Mesodermal cell (in vitro differentiated cells): ENCODE measurements at regions not wholly inside any gene's neighbourhood (a gene's known extent, or its start where the extent isn't known, plus 50 kb on each side); places are given as distances from the start of the nearest gene placed in this dataset.

ENCODE experiments used
- H3K27ac ChIP-seq: 2 replicates; pipeline ENCODE4 v1.7.0; 2013; ENCODE audit warnings: mild to moderate bottlenecking, low read depth, low read length, moderate library complexity; ENCODE audit not compliant: severe bottlenecking
- H3K36me3 ChIP-seq: 2 replicates; pipeline ENCODE4 v1.7.1; 2013; ENCODE audit warnings: mild to moderate bottlenecking, low read length, moderate library complexity; ENCODE audit not compliant: control insufficient read depth, insufficient read depth
- H3K4me1 ChIP-seq: one replicate; pipeline ENCODE4 v1.7.1; 2013; ENCODE audit warnings: mild to moderate bottlenecking, low read length; ENCODE audit not compliant: insufficient read depth, control insufficient read depth, poor library complexity, severe bottlenecking
- H3K4me3 ChIP-seq: 2 replicates; pipeline ENCODE4 v1.7.0; 2013; ENCODE audit warnings: low read length, control low read depth, mild to moderate bottlenecking; ENCODE audit not compliant: insufficient read depth, poor library complexity, severe bottlenecking; ENCODE audit errors: extremely low read depth
- H3K9me3 ChIP-seq: 2 replicates; pipeline ENCODE4 v1.7.1; 2013; ENCODE audit warnings: mild to moderate bottlenecking, low read length, moderate library complexity; ENCODE audit not compliant: control insufficient read depth
- WGBS, 2 experiments: methylation state at CpG; one replicate each; pipeline ENCODE4 v1.1.5; 2013; ENCODE audit warnings: missing lambda C conversion rate in 2 of 2; ENCODE audit not compliant: insufficient coverage in 2 of 2; 5-methylcytosine and 5-hydroxymethylcytosine counted together

- no peaks in the 10 kb centered on the region for H3K9me3 ChIP-seq
- H3K27ac ChIP-seq: no peak overlapping the region
- H3K4me1 ChIP-seq: peaks cover 5% of the 10 kb centered on the region
- H3K4me3 ChIP-seq: no peak overlapping the region
- WGBS, 2 experiments: 85 to 91% methylated on average over 5 to 6 of the region's 7 CpGs
- no peaks in the 10 kb centered on the region for H3K36me3 ChIP-seq
Measured at GRCh38 chr9:108057421-108058134, 568.0 kb upstream of the KLF4 start.

DNA sequence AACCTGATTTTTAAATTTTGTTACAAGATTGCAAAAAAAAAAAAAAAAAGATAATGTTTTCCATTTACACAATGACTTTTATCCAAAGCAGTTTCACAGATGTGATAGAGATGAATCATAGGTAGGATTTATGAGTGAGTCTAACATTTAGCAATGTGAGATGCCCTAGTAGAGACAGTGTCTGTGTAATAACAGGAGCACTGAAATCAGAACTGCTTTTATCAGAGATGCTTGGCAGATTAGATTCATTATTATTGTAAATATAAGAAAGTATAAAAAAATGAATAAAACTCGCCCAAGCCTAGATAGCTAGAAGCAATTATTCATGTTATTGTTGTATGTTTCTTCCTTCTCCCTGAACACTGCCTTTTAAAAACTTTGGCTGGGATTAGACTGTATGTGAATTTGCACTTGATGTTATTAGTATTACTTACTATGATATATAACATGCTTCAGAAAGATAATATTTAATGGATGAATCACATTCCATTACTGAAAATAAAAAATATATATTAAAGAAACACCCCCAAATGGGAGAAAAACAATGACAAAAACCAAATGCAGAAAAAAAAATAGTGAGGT lies 567.3 kb upstream of the KLF4 start:
- Histone ChIP-seq H3K4me3 (no peak overlapping the region), H3K9me3 (no peaks in the 10 kb centered on the region), H3K4me1 (peaks cover 5% of the 10 kb centered on the region), H3K27ac (no peak overlapping the region), H3K36me3 (no peaks in the 10 kb centered on the region)
- WGBS, 2 experiments: no CpG with 5 or more reads among the region's 1 CpG

- Histone ChIP-seq H3K27ac (no peak overlapping the region), H3K4me3 (no peak overlapping the region), H3K9me3 (no peaks in the 10 kb centered on the region), H3K36me3 (no peaks in the 10 kb centered on the region), H3K4me1 (peaks cover 5% of the 10 kb centered on the region)
- WGBS, 2 experiments: 80 to 83% methylated on average over 1 to 2 of the region's 6 CpGs
Measured at GRCh38 chr9:108056084-108056804, 566.7 kb upstream of the KLF4 start.

GRCh38 chr9:108054131-108054630 lies 564.6 kb upstream of the KLF4 start:
- Histone ChIP-seq H3K9me3 (no peaks in the 10 kb centered on the region), H3K27ac (no peak overlapping the region), H3K4me1 (peaks cover 5% of the 10 kb centered on the region), H3K36me3 (no peaks in the 10 kb centered on the region), H3K4me3 (no peak overlapping the region)
- WGBS, 2 experiments: 91 to 94% methylated on average over 2 of the region's 3 CpGs

GRCh38 chr9:108053555-108054061 lies 564.0 kb upstream of the KLF4 start:
- 83 to 84% methylated on average over 9 to 11 of the region's 12 CpGs for WGBS, 2 experiments
- Histone ChIP-seq H3K27ac (no peak overlapping the region), H3K36me3 (no peaks in the 10 kb centered on the region), H3K4me1 (peaks cover 5% of the 10 kb centered on the region), H3K9me3 (no peaks in the 10 kb centered on the region), H3K4me3 (no peak overlapping the region)

GRCh38 chr9:108052431-108053080 lies 563.0 kb upstream of the KLF4 start:
- H3K4me3 ChIP-seq: no peak overlapping the region
- WGBS, 2 experiments: 69 to 75% methylated on average over 3 to 4 of the region's 7 CpGs
- peaks cover 1% of the 10 kb centered on the region for H3K4me1 ChIP-seq
- no peaks in the 10 kb centered on the region for H3K9me3 ChIP-seq
- H3K27ac ChIP-seq: no peak overlapping the region
- H3K36me3 ChIP-seq: no peaks in the 10 kb centered on the region

DNA sequence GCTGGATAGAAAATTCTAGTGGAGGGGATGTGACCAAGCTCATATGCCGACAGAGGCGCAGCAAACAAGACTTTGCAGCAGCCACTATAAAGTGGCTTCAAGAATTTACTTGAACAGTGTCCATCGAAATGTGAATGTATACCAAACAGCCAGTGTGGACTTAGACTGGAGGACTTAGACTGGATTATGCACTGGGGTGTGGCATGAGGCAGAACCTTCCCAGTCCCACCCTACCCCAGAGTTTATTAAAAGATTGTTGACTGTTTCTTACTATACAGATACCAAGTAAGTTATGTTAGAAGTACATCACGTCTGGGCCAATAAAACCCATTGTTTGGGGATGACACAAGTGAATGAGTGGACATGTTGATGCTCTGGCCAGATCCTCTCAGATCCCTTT lies 561.3 kb upstream of the KLF4 start:
- WGBS, 2 experiments: 92 to 94% methylated on average over 3 of the region's 4 CpGs
- Histone ChIP-seq H3K27ac (no peak overlapping the region), H3K36me3 (no peaks in the 10 kb centered on the region), H3K4me1 (no peaks in the 10 kb centered on the region), H3K4me3 (no peak overlapping the region), H3K9me3 (no peaks in the 10 kb centered on the region)

GRCh38 chr9:108049671-108050494 lies 560.3 kb upstream of the KLF4 start:
- H3K27ac ChIP-seq: no peak overlapping the region
- no peaks in the 10 kb centered on the region for H3K4me1 ChIP-seq
- no peaks in the 10 kb centered on the region for H3K36me3 ChIP-seq
- H3K4me3 ChIP-seq: no peak overlapping the region
- WGBS, 2 experiments: 78 to 84% methylated on average over 5 to 6 of the region's 6 CpGs
- no peaks in the 10 kb centered on the region for H3K9me3 ChIP-seq

DNA sequence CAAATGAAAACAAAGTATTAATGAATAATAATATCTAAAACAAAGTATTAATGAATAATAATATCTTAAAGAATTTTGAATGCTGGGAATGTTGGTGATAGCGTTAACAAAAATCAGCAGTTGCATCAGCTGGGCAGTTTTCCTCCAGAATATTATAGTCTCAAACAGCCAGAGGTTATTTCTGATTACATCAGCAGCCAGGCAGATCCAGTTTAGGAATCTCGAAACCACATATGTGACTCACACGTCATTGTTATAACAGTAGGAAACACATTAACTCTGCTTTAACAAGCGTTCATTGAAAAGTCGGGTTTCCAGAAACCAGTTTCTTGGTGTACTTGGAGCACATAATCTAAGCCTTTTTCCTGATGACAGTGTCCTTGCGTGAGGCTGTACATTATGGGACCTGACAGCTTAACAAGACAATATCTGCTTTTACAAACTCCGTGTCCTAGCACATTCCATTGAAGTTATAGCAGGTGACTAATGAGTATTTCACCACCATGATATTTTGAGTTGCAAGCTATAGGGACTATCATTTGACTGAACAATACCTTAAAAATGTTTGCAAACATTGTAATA lies 559.5 kb upstream of the KLF4 start:
- Histone ChIP-seq H3K4me1 (no peaks in the 10 kb centered on the region), H3K27ac (no peak overlapping the region), H3K9me3 (no peaks in the 10 kb centered on the region), H3K36me3 (no peaks in the 10 kb centered on the region), H3K4me3 (no peak overlapping the region)
- whole genome bisulfite sequencing, 2 experiments: 77 to 78% methylated on average over 5 to 7 of the region's 7 CpGs
